HEK293 (cell line): ENCODE measurements at regions not wholly inside any gene's neighbourhood (a gene's known extent, or its start where the extent isn't known, plus 50 kb on each side); places are given as distances from the start of the nearest gene placed in this dataset.

Source experiments
- REST ChIP-seq: fragments of 450-650 bp; formaldehyde crosslinking; IDR thresholded peaks from 2 replicates; pipeline ENCODE4 v1.5.1; 2016; ENCODE audit warnings: missing biosample characterization, missing genetic modification characterization
- ZNF169 ChIP-seq: fragments of 450-650 bp; formaldehyde crosslinking; IDR thresholded peaks from 2 replicates; pipeline ENCODE4 v1.5.1; 2016; ENCODE audit warnings: missing biosample characterization, missing genetic modification characterization
- ZNF248 ChIP-seq: fragments of 450-650 bp; formaldehyde crosslinking; IDR thresholded peaks from 2 replicates; pipeline ENCODE4 v1.5.1; 2017; ENCODE audit warnings: missing biosample characterization, missing genetic modification characterization
- ZNF274 ChIP-seq, 2 experiments: fragments of 200-500 bp in 1 of 2; fragments of 450-650 bp in 1 of 2; sonication (Bioruptor generic) in 1 of 2; formaldehyde crosslinking in 1 of 2; IDR thresholded peaks; 2 replicates each; pipeline versions ENCODE4 v1.5.1 to v1.6.1; 2014 to 2016; ENCODE audit warnings: borderline replicate concordance in 1 of 2, inconsistent platforms in 1 of 2, low read length in 1 of 2, missing biosample characterization in 1 of 2, missing genetic modification characterization in 1 of 2
- ZNF785 ChIP-seq: fragments of 450-650 bp; formaldehyde crosslinking; IDR thresholded peaks from 2 replicates; pipeline ENCODE4 v1.5.1; 2016; ENCODE audit warnings: missing biosample characterization, missing genetic modification characterization

DNA sequence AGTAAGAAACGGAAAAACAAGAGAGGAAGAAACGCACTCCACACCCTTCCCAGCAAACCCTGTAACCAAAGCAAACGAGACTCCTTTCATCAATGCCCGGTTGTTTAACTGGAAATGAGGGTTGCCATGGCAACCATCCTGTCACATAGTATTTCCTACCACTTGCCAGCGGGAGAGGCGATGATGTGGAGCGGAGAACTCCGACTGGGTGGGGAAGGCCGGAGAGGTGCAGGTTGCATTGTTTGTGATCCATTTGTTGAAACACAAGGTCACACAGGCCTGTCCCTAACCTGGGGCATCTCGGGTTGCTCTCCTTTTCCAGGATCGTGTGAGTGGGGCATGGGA lies 609.9 kb downstream of the BUD13 start:
- no peak for TF ChIP-seq REST (tag by site-specific recombination)
- no peak for TF ChIP-seq ZNF274 (IDR thresholded peaks at IDR 0.05; ENCODE audit: low read length)
- no peak for TF ChIP-seq ZNF274 (tag by site-specific recombination; IDR thresholded peaks at IDR 0.05; ENCODE audit: borderline replicate concordance)
- no peak for TF ChIP-seq ZNF169 (tag by site-specific recombination)
- TF ChIP-seq ZNF248 (tag by site-specific recombination), result no peak
- no peak for TF ChIP-seq ZNF785
